Body of pancreas (tissue), 4 donors: ENCODE measurements at regions not wholly inside any gene's neighbourhood (a gene's known extent, or its start where the extent isn't known, plus 50 kb on each side); places are given as distances from the start of the nearest gene placed in this dataset.

Experiments
- CTCF ChIP-seq, 7 experiments: fragments of 450-650 bp in 4 of 7; fragments of 200-600 bp in 3 of 7; sonication (generic) in 3 of 7; IDR thresholded peaks; one replicate each; pipeline ENCODE4 v1.5.1; 2016 to 2019; ENCODE audit warnings: antibody characterized with exemption in 7 of 7
- POLR2A ChIP-seq, 3 donors: fragments of 450-650 bp; IDR thresholded peaks; one replicate each; pipeline ENCODE4 v1.6.1; 2016; ENCODE audit warnings: antibody characterized with exemption in 3 of 3, mild to moderate bottlenecking in 2 of 3

- TF ChIP-seq POLR2A (IDR thresholded peaks at IDR 0.05) (no peak), CTCF (IDR thresholded peaks at IDR 0.05) (no peak)
Observed at GRCh38 chr2:164151522-164151921, 415.7 kb upstream of the FIGN start.
